RPMI7951 (cell line): ENCODE measurements at regions not wholly inside any gene's neighbourhood (a gene's known extent, or its start where the extent isn't known, plus 50 kb on each side); places are given as distances from the start of the nearest gene placed in this dataset.

Experiments
- DNase-seq: peaks from one replicate; pipeline ENCODE4 v3.0.0-alpha.2; 2012; ENCODE audit warnings: low read depth

GRCh38 chrX:16222151-16222550, 54.9 kb downstream of the MAGEB17 start:
- peak; percentile 25 for DNase-seq

GRCh38 chrX:16223385-16223784, 56.1 kb downstream of the MAGEB17 start:
- DNase-seq = no peak

GRCh38 chrX:16239211-16239610, 71.9 kb downstream of the MAGEB17 start:
- DNase-seq = peak; percentile 86

- DNase-seq = no peak
Observed at GRCh38 chrX:16240231-16240905, 73.1 kb downstream of the MAGEB17 start.

GRCh38 chrX:16240968-16241367, 73.7 kb downstream of the MAGEB17 start:
- DNase-seq = no peak

- DNase-seq = no peak
Observed at GRCh38 chrX:16250296-16250695, 83.0 kb downstream of the MAGEB17 start.

GRCh38 chrX:16251782-16252181, 84.5 kb downstream of the MAGEB17 start:
- DNase-seq = no peak

- DNase-seq = no peak
Observed at GRCh38 chrX:16258882-16259281, 91.6 kb downstream of the MAGEB17 start.

- DNase-seq = peak; percentile 3
Observed at GRCh38 chrX:16267431-16267830, 100.2 kb downstream of the MAGEB17 start.

GRCh38 chrX:16268206-16268605, 100.9 kb downstream of the MAGEB17 start:
- DNase-seq = no peak

GRCh38 chrX:16278927-16279326, 111.6 kb downstream of the MAGEB17 start:
- DNase-seq = peak; percentile 1

- DNase-seq = no peak
Observed at GRCh38 chrX:16282209-16282608, 114.9 kb downstream of the MAGEB17 start.

- no peak for DNase-seq
Observed at GRCh38 chrX:16284842-16285241, 117.6 kb downstream of the MAGEB17 start.

GRCh38 chrX:16290997-16291396, 123.7 kb downstream of the MAGEB17 start:
- no peak for DNase-seq

- DNase-seq = no peak
Observed at GRCh38 chrX:16300831-16301230, 133.6 kb downstream of the MAGEB17 start.

GRCh38 chrX:16304751-16305150, 137.5 kb downstream of the MAGEB17 start:
- DNase-seq = peak; percentile 2

GRCh38 chrX:16305187-16305586, 137.9 kb downstream of the MAGEB17 start:
- DNase-seq = no peak

- DNase-seq = no peak
Observed at GRCh38 chrX:16307950-16308349, 140.7 kb downstream of the MAGEB17 start.

- DNase-seq = peak; percentile 44
Observed at GRCh38 chrX:16308773-16309172, 141.5 kb downstream of the MAGEB17 start.

- no peak for DNase-seq
Observed at GRCh38 chrX:16310326-16310725, 143.0 kb downstream of the MAGEB17 start.

- DNase-seq = no peak
Observed at GRCh38 chrX:16311671-16312070, 144.4 kb downstream of the MAGEB17 start.

- no peak for DNase-seq
Observed at GRCh38 chrX:16312761-16313623, 145.7 kb downstream of the MAGEB17 start.

GRCh38 chrX:16316331-16316730, 149.1 kb downstream of the MAGEB17 start:
- no peak for DNase-seq
